ENCODE measurements at regions not wholly inside any gene's neighbourhood (a gene's known extent, or its start where the extent isn't known, plus 50 kb on each side); places are given as distances from the start of the nearest gene placed in this dataset.

DNA sequence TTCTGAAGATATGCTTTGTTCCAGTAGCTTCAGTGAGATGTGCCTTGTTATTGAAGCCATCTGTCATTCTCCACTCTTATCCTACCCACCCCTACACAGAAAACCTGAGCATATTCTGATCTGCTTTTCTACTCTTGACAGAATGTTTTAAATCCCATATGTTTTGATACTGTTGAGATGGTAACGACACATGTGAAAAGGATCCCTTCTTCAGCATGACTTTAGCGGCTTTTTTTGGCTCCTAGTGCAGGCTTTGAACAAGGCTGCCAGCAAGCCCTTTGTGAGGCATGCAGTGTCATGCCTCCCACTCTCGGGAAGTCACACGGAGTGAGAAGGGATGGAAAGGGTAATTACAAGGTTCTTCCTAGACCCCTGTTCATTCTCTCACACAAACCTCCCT lies 228.8 kb upstream of the RGS6 start:
- intact Hi-C loops (cut with DNase I; ENCODE audit: low total_unique reads) = no loop called here
- TF ChIP-seq, protein P1, sequence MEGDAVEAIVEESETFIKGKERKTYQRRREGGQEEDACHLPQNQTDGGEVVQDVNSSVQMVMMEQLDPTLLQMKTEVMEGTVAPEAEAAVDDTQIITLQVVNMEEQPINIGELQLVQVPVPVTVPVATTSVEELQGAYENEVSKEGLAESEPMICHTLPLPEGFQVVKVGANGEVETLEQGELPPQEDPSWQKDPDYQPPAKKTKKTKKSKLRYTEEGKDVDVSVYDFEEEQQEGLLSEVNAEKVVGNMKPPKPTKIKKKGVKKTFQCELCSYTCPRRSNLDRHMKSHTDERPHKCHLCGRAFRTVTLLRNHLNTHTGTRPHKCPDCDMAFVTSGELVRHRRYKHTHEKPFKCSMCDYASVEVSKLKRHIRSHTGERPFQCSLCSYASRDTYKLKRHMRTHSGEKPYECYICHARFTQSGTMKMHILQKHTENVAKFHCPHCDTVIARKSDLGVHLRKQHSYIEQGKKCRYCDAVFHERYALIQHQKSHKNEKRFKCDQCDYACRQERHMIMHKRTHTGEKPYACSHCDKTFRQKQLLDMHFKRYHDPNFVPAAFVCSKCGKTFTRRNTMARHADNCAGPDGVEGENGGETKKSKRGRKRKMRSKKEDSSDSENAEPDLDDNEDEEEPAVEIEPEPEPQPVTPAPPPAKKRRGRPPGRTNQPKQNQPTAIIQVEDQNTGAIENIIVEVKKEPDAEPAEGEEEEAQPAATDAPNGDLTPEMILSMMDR (IDR thresholded peaks at IDR 0.05) = no peak
- no peak for TF ChIP-seq POLR2A (IDR thresholded peaks at IDR 0.05)
- peak in 1 of 2 donors; percentile 61 for DNase-seq
- Histone ChIP-seq H3K4me1 (no peaks in the 10 kb centered on the region), H3K36me3 (no peaks in the 10 kb centered on the region), H3K27ac (peak overlapping the region in 1 of 2 donors; percentile 14), H3K9me3 (no peaks in the 10 kb centered on the region), H3K4me3 (no peak overlapping the region), H3K27me3 (no peaks in the 10 kb centered on the region)

DNA sequence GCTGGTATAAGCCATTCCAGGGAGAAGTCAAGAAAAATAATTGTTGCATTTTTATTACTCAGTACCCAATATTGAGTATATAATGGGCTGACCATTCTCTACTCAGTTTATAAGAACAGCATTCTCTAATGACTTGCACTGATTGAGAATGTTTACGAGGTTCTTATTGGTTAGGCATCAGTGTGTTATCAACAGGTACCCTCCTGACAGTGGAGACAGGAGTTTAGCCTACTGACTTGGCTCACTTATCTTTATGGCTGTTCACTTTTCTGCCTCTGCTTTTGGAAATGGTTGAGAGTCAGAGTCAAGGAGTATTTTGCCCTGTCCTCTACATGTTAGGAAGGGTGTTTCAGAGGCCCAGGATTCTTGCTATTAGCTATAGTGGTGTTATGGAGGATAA lies 228.0 kb upstream of the RGS6 start:
- TF ChIP-seq POLR2A (IDR thresholded peaks at IDR 0.05) = no peak
- TF ChIP-seq, protein P1 (IDR thresholded peaks at IDR 0.05) = no peak
- no peak for DNase-seq
- no peak overlapping the region for H3K27ac ChIP-seq
- H3K9me3 ChIP-seq = no peaks in the 10 kb centered on the region
- H3K27me3 ChIP-seq = no peaks in the 10 kb centered on the region
- H3K36me3 ChIP-seq = no peaks in the 10 kb centered on the region
- no peaks in the 10 kb centered on the region for H3K4me1 ChIP-seq
- no peak overlapping the region for H3K4me3 ChIP-seq
- intact Hi-C loops (cut with DNase I; ENCODE audit: low total_unique reads) = no loop called here

GRCh38 chr14:71705460-71705859 lies 226.8 kb upstream of the RGS6 start:
- Histone ChIP-seq H3K27ac (no peak overlapping the region), H3K27me3 (no peaks in the 10 kb centered on the region), H3K9me3 (no peaks in the 10 kb centered on the region), H3K36me3 (no peaks in the 10 kb centered on the region), H3K4me3 (no peak overlapping the region), H3K4me1 (no peaks in the 10 kb centered on the region)
- TF ChIP-seq, protein P1 (IDR thresholded peaks at IDR 0.05) = no peak
- no peak for TF ChIP-seq POLR2A (IDR thresholded peaks at IDR 0.05)
- no peak for DNase-seq
- intact Hi-C loops (cut with DNase I; ENCODE audit: low total_unique reads) = no loop called here

GRCh38 chr14:71709076-71709475 lies 223.2 kb upstream of the RGS6 start:
- H3K9me3 ChIP-seq = no peaks in the 10 kb centered on the region

DNA sequence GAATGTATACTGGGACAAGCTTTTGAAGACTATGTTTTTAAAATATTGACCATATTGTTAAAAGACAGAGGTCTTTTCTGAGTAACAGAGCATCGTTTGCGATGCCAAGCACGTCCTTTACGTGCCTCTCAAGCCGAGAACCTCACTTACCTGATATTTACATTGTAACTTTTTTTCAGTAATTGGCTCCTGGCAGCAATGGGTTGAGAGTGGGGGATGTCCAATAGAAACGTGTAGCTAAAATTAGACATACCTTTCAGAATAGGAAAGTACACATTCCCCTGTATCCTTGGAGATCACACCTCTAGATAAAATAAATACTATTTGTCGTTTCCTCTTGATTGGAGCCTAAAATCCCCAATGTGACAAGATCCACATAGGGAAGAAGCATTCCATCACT lies 222.2 kb upstream of the RGS6 start:
- Histone ChIP-seq H3K4me3 (no peak overlapping the region), H3K36me3 (no peaks in the 10 kb centered on the region), H3K9me3 (no peaks in the 10 kb centered on the region), H3K27me3 (no peaks in the 10 kb centered on the region), H3K27ac (no peak overlapping the region), H3K4me1 (no peaks in the 10 kb centered on the region)
- intact Hi-C loops (cut with DNase I; ENCODE audit: low total_unique reads) = no loop called here
- no peak for TF ChIP-seq POLR2A (IDR thresholded peaks at IDR 0.05)
- TF ChIP-seq, protein P1 (IDR thresholded peaks at IDR 0.05) = no peak
- DNase-seq = no peak

More at GRCh38 chr14:71709076-71709475, 223.2 kb upstream of the RGS6 start:
- intact Hi-C loops (cut with DNase I; ENCODE audit: low total_unique reads) = no loop called here
- no peak overlapping the region for H3K27ac ChIP-seq
- DNase-seq = no peak
- H3K4me3 ChIP-seq = no peak overlapping the region
- no peak for TF ChIP-seq POLR2A (IDR thresholded peaks at IDR 0.05)
- TF ChIP-seq, protein P1 (IDR thresholded peaks at IDR 0.05) = no peak
- no peaks in the 10 kb centered on the region for H3K36me3 ChIP-seq
- H3K4me1 ChIP-seq = no peaks in the 10 kb centered on the region
- H3K27me3 ChIP-seq = no peaks in the 10 kb centered on the region

Data from uterus (tissue), 3 donors.